ENCODE measurements at regions not wholly inside any gene's neighbourhood (a gene's known extent, or its start where the extent isn't known, plus 50 kb on each side); places are given as distances from the start of the nearest gene placed in this dataset.

- TF ChIP-seq ZBTB43 (CRISPR knock-in tag; IDR thresholded peaks at IDR 0.05) = no peak
- TF ChIP-seq CTCF (IDR thresholded peaks at IDR 0.05) = no peak
- TF ChIP-seq ESRRA (CRISPR knock-in tag; IDR thresholded peaks at IDR 0.05; ENCODE audit: borderline replicate concordance) = no peak
- TF ChIP-seq, protein P1, sequence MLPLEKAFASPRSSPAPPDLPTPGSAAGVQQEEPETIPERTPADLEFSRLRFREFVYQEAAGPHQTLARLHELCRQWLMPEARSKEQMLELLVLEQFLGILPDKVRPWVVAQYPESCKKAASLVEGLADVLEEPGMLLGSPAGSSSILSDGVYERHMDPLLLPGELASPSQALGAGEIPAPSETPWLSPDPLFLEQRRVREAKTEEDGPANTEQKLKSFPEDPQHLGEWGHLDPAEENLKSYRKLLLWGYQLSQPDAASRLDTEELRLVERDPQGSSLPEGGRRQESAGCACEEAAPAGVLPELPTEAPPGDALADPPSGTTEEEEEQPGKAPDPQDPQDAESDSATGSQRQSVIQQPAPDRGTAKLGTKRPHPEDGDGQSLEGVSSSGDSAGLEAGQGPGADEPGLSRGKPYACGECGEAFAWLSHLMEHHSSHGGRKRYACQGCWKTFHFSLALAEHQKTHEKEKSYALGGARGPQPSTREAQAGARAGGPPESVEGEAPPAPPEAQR (CRISPR knock-in tag; IDR thresholded peaks at IDR 0.05) = no peak
- TF ChIP-seq, protein P2, sequence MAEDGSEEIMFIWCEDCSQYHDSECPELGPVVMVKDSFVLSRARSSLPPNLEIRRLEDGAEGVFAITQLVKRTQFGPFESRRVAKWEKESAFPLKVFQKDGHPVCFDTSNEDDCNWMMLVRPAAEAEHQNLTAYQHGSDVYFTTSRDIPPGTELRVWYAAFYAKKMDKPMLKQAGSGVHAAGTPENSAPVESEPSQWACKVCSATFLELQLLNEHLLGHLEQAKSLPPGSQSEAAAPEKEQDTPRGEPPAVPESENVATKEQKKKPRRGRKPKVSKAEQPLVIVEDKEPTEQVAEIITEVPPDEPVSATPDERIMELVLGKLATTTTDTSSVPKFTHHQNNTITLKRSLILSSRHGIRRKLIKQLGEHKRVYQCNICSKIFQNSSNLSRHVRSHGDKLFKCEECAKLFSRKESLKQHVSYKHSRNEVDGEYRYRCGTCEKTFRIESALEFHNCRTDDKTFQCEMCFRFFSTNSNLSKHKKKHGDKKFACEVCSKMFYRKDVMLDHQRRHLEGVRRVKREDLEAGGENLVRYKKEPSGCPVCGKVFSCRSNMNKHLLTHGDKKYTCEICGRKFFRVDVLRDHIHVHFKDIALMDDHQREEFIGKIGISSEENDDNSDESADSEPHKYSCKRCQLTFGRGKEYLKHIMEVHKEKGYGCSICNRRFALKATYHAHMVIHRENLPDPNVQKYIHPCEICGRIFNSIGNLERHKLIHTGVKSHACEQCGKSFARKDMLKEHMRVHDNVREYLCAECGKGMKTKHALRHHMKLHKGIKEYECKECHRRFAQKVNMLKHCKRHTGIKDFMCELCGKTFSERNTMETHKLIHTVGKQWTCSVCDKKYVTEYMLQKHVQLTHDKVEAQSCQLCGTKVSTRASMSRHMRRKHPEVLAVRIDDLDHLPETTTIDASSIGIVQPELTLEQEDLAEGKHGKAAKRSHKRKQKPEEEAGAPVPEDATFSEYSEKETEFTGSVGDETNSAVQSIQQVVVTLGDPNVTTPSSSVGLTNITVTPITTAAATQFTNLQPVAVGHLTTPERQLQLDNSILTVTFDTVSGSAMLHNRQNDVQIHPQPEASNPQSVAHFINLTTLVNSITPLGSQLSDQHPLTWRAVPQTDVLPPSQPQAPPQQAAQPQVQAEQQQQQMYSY (CRISPR knock-in tag; IDR thresholded peaks at IDR 0.05) = no peak
- TF ChIP-seq ZNF138 (CRISPR knock-in tag; conservative IDR thresholded peaks at IDR 0.05) = no peak
- TF ChIP-seq, protein P3, sequence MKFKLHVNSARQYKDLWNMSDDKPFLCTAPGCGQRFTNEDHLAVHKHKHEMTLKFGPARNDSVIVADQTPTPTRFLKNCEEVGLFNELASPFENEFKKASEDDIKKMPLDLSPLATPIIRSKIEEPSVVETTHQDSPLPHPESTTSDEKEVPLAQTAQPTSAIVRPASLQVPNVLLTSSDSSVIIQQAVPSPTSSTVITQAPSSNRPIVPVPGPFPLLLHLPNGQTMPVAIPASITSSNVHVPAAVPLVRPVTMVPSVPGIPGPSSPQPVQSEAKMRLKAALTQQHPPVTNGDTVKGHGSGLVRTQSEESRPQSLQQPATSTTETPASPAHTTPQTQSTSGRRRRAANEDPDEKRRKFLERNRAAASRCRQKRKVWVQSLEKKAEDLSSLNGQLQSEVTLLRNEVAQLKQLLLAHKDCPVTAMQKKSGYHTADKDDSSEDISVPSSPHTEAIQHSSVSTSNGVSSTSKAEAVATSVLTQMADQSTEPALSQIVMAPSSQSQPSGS (CRISPR knock-in tag; IDR thresholded peaks at IDR 0.05; ENCODE audit: borderline replicate concordance, low read depth) = no peak
- TF ChIP-seq CREB1 (CRISPR knock-in tag; IDR thresholded peaks at IDR 0.05) = no peak
Observed at GRCh38 chr2:67516899-67517530, 119.9 kb downstream of the ETAA1 start.
